ENCODE measurements at regions not wholly inside any gene's neighbourhood (a gene's known extent, or its start where the extent isn't known, plus 50 kb on each side); places are given as distances from the start of the nearest gene placed in this dataset.
A peak's percentile ranks its signal among the peaks of the same experiment; 100 is the strongest.

GRCh38 chr20:9919271-9920014 lies 80.6 kb upstream of the PAK5 start:
- no peak for DNase-seq

DNA sequence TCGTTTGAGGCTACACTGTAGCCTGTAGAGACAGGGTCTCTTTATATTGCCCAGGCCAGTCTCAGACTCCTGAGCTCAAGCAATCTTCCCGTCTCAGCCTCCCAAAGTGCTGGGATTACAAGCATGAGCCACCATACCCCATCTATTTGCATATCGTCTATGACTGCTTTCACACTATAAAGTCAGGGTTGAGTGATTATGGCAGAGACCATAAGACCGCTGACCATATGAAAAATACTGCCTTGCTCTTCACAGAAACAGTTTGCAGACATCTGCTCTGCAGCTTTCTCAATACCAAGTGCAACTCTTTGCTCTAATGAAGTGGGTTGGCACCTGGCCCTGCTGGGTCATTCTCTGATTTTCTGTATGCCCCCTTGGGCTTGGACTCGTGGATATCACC lies 79.5 kb upstream of the PAK5 start:
- DNase-seq = peak in 1 of 2 experiments; percentile 55

DNA sequence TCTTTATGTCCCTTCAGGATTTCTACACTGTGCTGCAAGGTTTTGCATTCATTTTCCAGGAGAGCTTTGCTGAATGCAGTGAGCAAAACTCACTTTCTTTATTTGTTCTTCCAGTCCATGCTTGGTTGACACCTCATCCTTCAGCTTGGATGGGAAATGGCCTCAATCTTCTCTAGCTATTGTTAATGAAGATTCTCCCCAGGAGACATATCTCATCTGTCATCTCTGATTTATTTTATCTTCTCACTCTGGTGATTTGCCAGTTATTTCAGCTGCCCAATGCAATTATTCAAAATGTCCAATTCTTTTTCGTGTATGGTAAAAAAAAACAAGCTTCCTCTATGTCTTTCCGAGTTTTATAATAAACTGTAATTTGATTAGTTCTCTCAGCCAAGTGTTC lies 77.9 kb upstream of the PAK5 start:
- DNase-seq = no peak

GRCh38 chr20:9912858-9913434 lies 74.1 kb upstream of the PAK5 start:
- peak in 1 of 2 experiments; percentile 29 for DNase-seq

DNA sequence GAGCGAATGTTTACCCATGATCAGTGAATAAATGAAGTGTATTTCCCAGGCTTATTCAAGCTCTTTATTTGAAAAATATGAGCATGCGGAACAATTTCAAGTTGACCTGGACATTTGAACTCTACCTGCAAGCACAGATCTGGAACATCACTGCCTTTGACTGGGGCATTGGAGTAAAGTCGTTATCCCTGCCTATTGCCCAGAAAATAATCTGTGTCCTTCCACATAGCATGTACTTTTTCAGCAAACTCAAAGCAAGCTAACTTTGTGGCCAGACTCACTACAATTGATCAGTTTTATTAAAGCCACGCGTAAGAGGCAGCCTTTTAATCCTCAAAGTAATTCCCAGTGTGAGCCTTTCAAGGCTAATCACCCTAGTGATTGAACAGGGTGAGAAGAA lies 73.4 kb upstream of the PAK5 start:
- no peak for DNase-seq

GRCh38 chr20:9911519-9911918 lies 72.6 kb upstream of the PAK5 start:
- no peak for DNase-seq

GRCh38 chr20:9909167-9909566 lies 70.3 kb upstream of the PAK5 start:
- no peak for DNase-seq

- DNase-seq = peak in 1 of 2 experiments; percentile 18
These were observed 64.3 kb upstream of the PAK5 start for GRCh38 chr20:9903048-9903655.

DNA sequence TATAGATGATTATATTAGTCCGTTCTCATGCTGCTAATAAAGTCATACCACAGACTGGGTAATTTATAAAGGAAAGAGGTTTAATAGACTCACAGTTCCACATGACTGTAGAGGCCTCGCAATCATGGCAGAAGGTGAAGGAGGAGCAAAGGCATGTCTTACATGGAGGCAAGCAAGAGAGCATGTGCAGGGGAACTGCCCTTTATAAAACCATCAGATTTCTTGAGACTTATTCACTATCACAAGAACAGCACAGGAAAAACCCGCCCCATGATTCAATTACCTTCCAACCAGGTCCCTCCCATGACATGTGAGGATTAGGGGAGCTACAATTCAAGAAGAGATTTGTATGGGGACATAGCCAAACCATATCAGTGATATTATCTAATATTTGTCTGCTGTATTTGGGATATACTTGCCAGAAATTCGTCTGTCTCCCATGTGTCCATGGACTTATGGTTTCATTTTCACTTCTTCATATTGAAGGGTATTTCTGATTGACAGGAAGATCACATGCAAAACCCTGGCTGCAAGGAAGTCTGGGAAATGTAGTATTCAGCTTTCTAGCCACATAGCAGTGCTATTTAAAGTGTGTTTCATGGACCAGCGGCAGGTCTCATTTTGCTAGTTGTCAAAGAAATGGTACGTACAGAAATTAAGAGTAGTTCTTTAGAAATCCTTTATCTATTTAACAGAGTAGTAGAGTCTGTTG lies 50.5 kb upstream of the PAK5 start:
- DNase-seq = no peak

Measured in NCI-H524 (cell line).